ENCODE measurements at regions not wholly inside any gene's neighbourhood (a gene's known extent, or its start where the extent isn't known, plus 50 kb on each side); places are given as distances from the start of the nearest gene placed in this dataset.

- TF ChIP-seq CTCF (IDR thresholded peaks at IDR 0.05) = no peak
- no peak for TF ChIP-seq POLR2A (IDR thresholded peaks at IDR 0.05)
Observed at GRCh38 chr16:85481738-85482137, 131.4 kb upstream of the GSE1 start.

Data from heart left ventricle (tissue), 13 donors.